Gastroesophageal sphincter (tissue), 4 donors: ENCODE measurements at regions not wholly inside any gene's neighbourhood (a gene's known extent, or its start where the extent isn't known, plus 50 kb on each side); places are given as distances from the start of the nearest gene placed in this dataset.

Experiments used
- ATAC-seq: fragments of 150-250 bp; one replicate; pipeline ENCODE4 v1.9.1; 2016; ENCODE audit warnings: mild to moderate bottlenecking, moderate library complexity
- H3K27ac ChIP-seq, 4 donors: fragments of 200-600 bp; sonication (generic) in 3 of 4; 1 replicate in 3 of 4; 2 replicates in 1 of 4; pipeline ENCODE4 v1.5.1; 2016 to 2019
- H3K27me3 ChIP-seq: fragments of 200-600 bp; sonication (generic); one replicate; pipeline ENCODE4 v1.5.1; 2019
- H3K36me3 ChIP-seq, 2 donors: fragments of 200-600 bp; sonication (generic); one replicate each; pipeline ENCODE4 v1.5.1; 2019; ENCODE audit warnings: control low read depth in 1 of 2
- H3K4me1 ChIP-seq, 3 donors: fragments of 200-600 bp; sonication (generic); 1 replicate in 2 of 3; 2 replicates in 1 of 3; pipeline ENCODE4 v1.5.1; 2016 to 2019; ENCODE audit warnings: control low read depth in 2 of 3
- H3K4me3 ChIP-seq, 2 donors: fragments of 200-600 bp; sonication (generic); one replicate each; pipeline ENCODE4 v1.5.1; 2019; ENCODE audit warnings: mild to moderate bottlenecking in 1 of 2, moderate library complexity in 1 of 2
- H3K9me3 ChIP-seq, 3 donors: fragments of 200-600 bp; sonication (generic); one replicate each; pipeline ENCODE4 v1.5.1; 2017 to 2019; ENCODE audit warnings: control low read depth in 2 of 3
- EP300 ChIP-seq: sonication (generic); formaldehyde crosslinking; IDR thresholded peaks from one replicate; pipeline ENCODE4 v1.6.1; 2017; ENCODE audit warnings: antibody characterized with exemption, mild to moderate bottlenecking
- POLR2A ChIP-seq, 2 donors: fragments of 450-650 bp; IDR thresholded peaks; one replicate each; pipeline ENCODE4 v1.6.1; 2017; ENCODE audit warnings: antibody characterized with exemption in 2 of 2, mild to moderate bottlenecking in 2 of 2, moderate library complexity in 1 of 2
- POLR2AphosphoS5 ChIP-seq: sonication (generic); formaldehyde crosslinking; IDR thresholded peaks from one replicate; pipeline ENCODE4 v1.6.1; 2017; ENCODE audit warnings: antibody characterized with exemption
- WGBS, 2 donors: methylation state at CpG; one replicate each; pipeline ENCODE4 v1.1.5; 2018; ENCODE audit warnings: low coverage in 1 of 2; 5-methylcytosine and 5-hydroxymethylcytosine counted together
- TF ChIP-seq, protein P1 (sequence below), 4 experiments: fragments of 200-600 bp in 2 of 4; fragments of 450-650 bp in 2 of 4; sonication (generic) in 1 of 4; IDR thresholded peaks; one replicate each; pipeline ENCODE4 v1.5.1; 2017 to 2019; ENCODE audit warnings: antibody characterized with exemption in 4 of 4, mild to moderate bottlenecking in 2 of 4, moderate library complexity in 2 of 4

DNA sequence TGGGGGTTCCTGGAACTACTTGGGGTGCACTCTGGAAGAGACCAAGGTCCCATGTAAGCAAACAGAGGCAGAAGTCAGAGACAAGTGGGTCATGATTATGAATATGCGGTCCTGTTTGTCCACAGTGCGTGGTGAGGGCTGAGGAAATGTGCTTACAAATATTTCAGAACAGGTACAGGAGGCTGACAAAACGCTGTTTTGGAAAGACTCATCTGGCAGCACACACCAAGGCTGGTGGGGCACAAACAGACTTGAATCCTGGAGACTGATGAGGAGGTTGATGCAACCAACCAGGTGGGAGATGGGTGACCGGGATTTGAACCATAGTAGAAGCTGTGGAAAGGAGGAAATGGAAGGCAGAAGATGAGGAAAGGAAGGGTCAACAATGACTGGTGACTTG lies 83.8 kb downstream of the ADRB2 start:
- TF ChIP-seq, protein P1, sequence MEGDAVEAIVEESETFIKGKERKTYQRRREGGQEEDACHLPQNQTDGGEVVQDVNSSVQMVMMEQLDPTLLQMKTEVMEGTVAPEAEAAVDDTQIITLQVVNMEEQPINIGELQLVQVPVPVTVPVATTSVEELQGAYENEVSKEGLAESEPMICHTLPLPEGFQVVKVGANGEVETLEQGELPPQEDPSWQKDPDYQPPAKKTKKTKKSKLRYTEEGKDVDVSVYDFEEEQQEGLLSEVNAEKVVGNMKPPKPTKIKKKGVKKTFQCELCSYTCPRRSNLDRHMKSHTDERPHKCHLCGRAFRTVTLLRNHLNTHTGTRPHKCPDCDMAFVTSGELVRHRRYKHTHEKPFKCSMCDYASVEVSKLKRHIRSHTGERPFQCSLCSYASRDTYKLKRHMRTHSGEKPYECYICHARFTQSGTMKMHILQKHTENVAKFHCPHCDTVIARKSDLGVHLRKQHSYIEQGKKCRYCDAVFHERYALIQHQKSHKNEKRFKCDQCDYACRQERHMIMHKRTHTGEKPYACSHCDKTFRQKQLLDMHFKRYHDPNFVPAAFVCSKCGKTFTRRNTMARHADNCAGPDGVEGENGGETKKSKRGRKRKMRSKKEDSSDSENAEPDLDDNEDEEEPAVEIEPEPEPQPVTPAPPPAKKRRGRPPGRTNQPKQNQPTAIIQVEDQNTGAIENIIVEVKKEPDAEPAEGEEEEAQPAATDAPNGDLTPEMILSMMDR (IDR thresholded peaks at IDR 0.05) = no peak
- no peak for TF ChIP-seq POLR2AphosphoS5
- WGBS, 2 donors = 88 to 100% methylated on average over 2 to 4 of the region's 4 CpGs
- peaks cover 0 to 22% (median 0%) of the 10 kb centered on the region in 3 donors for H3K4me1 ChIP-seq

DNA sequence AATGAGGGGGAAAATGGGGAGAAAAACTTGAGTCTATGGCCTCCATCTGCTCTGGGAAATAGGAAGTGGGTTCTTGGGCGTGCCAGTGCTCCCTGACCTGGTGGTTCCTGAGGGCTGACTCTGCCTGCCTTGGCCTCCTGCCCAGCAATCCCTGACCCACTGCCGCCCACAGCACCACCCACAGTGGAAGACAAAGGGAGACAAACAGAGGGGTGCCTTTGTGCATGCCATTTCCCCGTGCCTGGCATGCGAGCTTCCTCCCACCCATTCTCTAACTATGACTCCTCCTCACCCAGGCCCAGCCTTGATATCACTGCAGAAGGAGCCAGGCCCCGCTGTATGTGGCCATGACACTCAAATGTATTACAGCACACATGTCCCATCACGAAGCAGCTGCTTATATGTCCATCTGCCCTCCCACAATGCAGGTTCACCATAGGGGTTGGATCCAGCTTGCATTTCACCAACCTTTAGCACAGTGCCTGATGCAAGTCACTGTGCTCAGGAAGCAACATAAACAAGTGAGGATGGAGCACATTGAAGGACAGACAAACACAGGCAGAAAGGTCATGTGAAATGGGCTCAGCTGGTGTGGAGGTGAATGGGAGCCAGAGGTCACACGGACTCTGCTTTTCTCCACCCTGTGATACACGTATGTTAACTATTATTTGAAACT lies 84.4 kb downstream of the ADRB2 start:
- TF ChIP-seq, protein P1 (IDR thresholded peaks at IDR 0.05) = no peak
- TF ChIP-seq POLR2A (IDR thresholded peaks at IDR 0.05) = no peak
- peaks cover 0 to 22% (median 2%) of the 10 kb centered on the region in 3 donors for H3K4me1 ChIP-seq
- no peak for ATAC-seq
- no peaks in the 10 kb centered on the region for H3K27me3 ChIP-seq
- H3K9me3 ChIP-seq = no peaks in the 10 kb centered on the region
- WGBS, 2 donors = 77 to 86% methylated on average over 4 to 5 of the region's 8 CpGs
- no peaks in the 10 kb centered on the region for H3K36me3 ChIP-seq
- H3K4me3 ChIP-seq = no peak overlapping the region
- H3K27ac ChIP-seq = no peak overlapping the region

More for the DNA sequence above, 83.8 kb downstream of the ADRB2 start:
- ATAC-seq = no peak
- Histone ChIP-seq H3K36me3 (no peaks in the 10 kb centered on the region), H3K9me3 (no peaks in the 10 kb centered on the region), H3K4me3 (no peak overlapping the region), H3K27me3 (no peaks in the 10 kb centered on the region), H3K27ac (no peak overlapping the region)

DNA sequence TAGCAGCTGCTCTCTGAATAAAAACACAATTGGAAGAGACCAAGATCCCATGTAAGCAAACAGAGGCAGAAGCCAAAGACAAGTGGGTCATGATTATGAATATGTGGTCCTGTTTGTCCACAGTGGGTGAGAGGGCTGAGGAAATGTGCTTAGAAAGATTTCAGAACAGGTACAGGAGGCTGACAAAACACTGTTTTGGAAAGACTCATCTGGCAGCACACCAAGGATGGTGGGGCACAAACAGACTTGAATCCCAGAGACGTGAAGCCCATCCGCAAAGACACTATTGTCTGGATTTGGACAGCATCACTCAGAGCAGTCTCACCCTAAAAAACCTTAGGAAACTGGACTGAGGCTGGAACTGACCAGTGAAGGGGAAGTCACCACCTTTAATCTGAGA lies 85.0 kb downstream of the ADRB2 start:
- WGBS, 2 donors = 70 to 83% methylated on average over 1 to 2 of the region's 2 CpGs
- Histone ChIP-seq H3K27me3 (no peaks in the 10 kb centered on the region), H3K4me3 (no peak overlapping the region), H3K27ac (no peak overlapping the region), H3K4me1 (peaks cover 0 to 23% (median 2%) of the 10 kb centered on the region in 3 donors), H3K9me3 (no peaks in the 10 kb centered on the region), H3K36me3 (no peaks in the 10 kb centered on the region)
- no peak for TF ChIP-seq POLR2A (IDR thresholded peaks at IDR 0.05)
- TF ChIP-seq, protein P1 (IDR thresholded peaks at IDR 0.05) = no peak
- no peak for TF ChIP-seq POLR2AphosphoS5
- TF ChIP-seq EP300 = no peak
- ATAC-seq = no peak

DNA sequence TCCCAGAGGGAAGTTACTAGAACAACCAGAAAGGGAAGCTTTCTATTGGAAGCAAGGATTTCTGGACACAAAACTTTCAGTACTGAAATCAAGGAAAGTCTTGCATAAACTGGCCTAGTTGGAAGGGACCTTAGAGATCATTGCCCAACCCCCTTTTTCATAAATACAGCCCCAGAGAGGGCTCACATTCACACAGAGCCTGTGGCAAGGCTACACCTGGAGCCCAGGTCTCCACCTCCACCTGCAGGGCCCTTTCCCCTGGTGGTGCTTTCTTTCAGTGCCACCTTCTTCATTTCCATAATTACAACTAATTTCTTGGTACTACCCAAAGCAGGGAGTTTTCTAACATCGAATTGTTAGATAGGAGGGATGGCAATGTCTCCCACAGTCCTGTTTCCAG lies 85.7 kb downstream of the ADRB2 start:
- H3K36me3 ChIP-seq = no peaks in the 10 kb centered on the region
- H3K27me3 ChIP-seq = no peaks in the 10 kb centered on the region
- H3K9me3 ChIP-seq = no peaks in the 10 kb centered on the region
- no peak overlapping the region for H3K4me3 ChIP-seq
- no peak for TF ChIP-seq POLR2AphosphoS5
- TF ChIP-seq, protein P1 (IDR thresholded peaks at IDR 0.05) = no peak
- peak overlapping the region in 1 of 4 donors; percentile 37 for H3K27ac ChIP-seq
- ATAC-seq = no peak
- 75% methylated on average over 1 of the region's 1 CpG; no CpG with 5 or more reads in 1 of the 2 donors for WGBS, 2 donors
- H3K4me1 ChIP-seq = peaks cover 0 to 23% (median 2%) of the 10 kb centered on the region in 3 donors

DNA sequence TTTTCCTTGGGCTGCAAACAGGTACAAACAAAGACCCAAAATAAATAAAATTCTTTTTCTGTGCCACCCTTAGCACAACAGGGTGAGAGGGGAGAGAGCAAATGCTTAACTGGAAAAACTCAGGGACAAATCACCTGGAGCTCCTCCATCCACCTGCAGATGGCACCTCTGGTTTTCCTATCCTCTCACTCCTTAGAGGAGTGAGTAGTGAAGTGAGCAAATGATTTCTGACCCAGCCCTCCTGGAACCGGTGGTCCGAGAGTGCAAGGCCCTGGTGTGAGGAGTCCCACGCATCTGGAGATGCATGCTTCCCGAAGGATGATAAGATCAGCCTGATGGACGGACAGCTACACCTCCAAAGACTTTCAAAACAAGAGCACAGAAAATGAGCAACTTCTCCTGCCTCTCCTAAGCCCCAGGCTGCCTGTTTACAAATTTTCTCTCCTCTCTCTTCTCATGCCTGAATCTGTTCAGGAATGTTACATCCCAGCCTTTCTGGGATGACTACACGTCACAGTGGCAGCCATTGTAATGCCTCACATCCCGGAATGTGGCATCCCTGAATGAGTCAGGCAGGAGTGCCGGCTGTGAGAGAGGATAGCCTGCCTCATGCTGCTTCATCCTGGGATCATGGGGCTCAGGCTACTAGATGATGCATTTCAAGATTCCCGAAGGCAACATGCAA lies 86.4 kb downstream of the ADRB2 start:
- TF ChIP-seq, protein P1 (IDR thresholded peaks at IDR 0.05) = peak in 2 of 4 experiments; percentile 24 to 36
- TF ChIP-seq POLR2AphosphoS5 = no peak
- TF ChIP-seq EP300 = no peak
- no peaks in the 10 kb centered on the region for H3K27me3 ChIP-seq
- H3K9me3 ChIP-seq = no peaks in the 10 kb centered on the region
- ATAC-seq = no peak
- no peaks in the 10 kb centered on the region for H3K36me3 ChIP-seq
- peak overlapping the region in 2 of 4 donors; percentile 37 to 55 for H3K27ac ChIP-seq
- 44 to 54% methylated on average over 3 of the region's 9 CpGs for WGBS, 2 donors
- H3K4me3 ChIP-seq = no peak overlapping the region
- peaks cover 0 to 23% (median 2%) of the 10 kb centered on the region in 3 donors for H3K4me1 ChIP-seq
